Fibroblast of upper back skin (primary cell): ENCODE measurements at regions not wholly inside any gene's neighbourhood (a gene's known extent, or its start where the extent isn't known, plus 50 kb on each side); places are given as distances from the start of the nearest gene placed in this dataset.

ENCODE experiments used
- DNase-seq: peaks from one replicate; pipeline ENCODE4 v3.0.0-alpha.2; 2013

DNA sequence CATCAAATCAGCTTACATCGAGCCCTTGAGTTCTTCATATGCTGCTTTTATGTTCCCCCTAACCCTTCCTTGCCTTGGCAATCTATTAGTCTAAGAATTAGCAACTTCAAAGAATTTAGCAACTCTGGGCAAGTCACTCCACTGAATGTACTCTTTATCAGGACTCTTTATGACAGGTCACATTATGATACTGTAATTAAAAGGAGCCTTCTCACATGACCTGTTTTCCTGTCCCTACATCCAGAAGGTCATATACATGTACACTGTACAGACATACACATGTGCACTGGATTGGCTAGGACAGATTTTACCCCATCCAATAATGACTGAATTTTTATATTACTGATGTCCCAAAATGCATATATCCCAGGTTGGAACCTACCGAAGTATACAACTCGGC, 463.1 kb downstream of the SHQ1 start:
- DNase-seq: no peak

DNA sequence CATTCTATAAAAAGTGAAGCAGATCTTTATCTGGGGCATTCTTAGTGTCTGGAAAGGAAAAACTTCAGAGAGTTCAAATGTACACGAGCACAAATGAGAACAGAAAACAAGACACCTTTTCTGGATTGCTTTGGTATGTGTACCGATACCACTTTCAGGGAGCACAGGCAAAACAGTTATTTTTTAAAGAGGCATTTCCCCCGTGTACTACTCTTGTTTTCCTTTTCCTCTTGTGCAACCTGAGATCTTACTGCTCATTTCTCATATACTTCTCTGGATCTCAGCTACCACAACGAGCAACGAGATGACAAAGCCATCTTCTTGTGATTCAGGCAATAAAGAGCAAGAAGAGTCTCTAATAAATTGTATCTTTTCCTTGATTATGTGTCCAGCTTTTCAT, 463.6 kb downstream of the SHQ1 start:
- DNase-seq: no peak

- DNase-seq: no peak
Measured at GRCh38 chr3:72383883-72384282, 464.4 kb downstream of the SHQ1 start.

DNA sequence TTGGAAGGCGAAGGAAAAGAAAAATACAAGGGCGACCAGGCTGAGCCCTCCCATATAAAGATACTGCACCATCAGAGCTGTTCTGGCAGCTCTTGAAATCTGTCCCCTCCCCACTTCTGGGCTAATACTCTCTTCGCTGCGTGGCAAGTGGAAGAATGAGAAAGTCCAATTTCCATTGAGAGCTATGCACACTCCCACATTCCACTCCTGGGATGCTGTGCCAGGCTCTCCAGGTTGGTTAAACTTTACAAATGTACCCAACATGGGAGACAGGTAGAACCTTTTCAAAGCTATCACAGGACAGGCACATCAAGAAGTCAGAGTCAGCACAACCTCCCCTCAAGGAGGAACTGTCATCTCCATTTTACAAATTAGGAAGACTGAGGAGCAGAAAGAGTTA, 465.0 kb downstream of the SHQ1 start:
- DNase-seq: no peak

GRCh38 chr3:72382460-72382859, 465.8 kb downstream of the SHQ1 start:
- DNase-seq: no peak

GRCh38 chr3:72381584-72381983, 466.7 kb downstream of the SHQ1 start:
- DNase-seq: no peak

- DNase-seq: no peak
Measured at GRCh38 chr3:72380711-72381493, 467.3 kb downstream of the SHQ1 start.

- no peak for DNase-seq
Measured at GRCh38 chr3:72380193-72380592, 468.1 kb downstream of the SHQ1 start.

- DNase-seq: no peak
Measured at GRCh38 chr3:72379500-72380187, 468.6 kb downstream of the SHQ1 start.

DNA sequence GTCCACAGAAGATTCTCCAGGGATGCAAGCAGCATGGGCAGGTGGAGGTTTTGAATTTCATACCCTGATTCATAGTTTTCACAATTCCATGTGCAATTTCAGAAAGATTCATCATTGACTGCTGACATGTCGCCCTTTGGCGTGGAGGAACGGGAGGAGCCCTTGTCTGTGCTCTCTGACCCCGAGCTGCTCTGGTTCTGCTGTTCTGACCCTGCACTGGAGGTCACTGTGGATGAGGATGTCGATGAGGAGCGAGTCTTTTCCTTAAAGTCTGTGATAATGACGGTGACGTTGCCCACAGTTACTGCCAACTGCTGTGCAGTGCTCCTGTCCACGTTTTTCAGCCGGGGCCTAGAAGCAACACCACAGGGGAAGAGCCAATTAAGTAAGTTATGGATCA, 470.0 kb downstream of the SHQ1 start:
- DNase-seq: no peak

GRCh38 chr3:72376956-72377710, 471.1 kb downstream of the SHQ1 start:
- DNase-seq: no peak

DNA sequence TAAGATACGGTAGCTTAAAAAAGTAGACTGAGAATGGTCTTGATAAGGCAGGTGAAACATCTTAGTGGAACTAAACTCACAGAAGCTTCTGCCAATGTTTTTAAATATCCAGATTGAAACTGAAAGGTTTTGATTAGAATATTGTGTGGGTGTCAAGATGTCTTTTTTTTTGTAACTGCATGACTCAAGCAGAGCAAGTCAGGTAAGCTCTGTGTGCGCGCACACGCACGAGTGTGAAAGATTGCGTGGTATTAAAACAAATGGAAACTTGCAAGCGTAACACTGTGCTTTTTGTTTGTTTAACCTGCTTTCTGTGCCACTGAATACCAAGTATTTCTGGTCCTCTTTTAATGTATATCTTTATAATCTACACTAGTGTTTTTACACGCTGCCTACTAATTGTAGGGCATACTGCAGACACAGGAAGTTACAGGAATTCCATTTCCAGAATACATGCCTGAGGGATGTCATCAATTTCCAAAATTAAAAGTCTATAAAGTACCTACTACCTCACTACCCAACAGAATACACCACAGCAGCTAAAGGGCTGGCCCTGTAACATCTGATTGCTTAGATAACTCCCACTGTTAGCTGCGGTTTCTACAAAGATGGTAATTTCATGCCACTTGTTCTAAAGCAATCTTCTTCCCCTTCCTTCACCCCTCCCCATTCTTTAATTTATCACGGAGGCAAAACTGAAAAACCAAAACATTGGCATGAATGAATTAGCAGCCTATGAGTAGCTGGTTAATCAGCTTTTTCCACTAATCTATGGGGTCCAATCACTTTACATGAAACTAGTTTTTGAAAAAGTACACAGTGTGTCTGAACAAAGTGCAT, 472.8 kb downstream of the SHQ1 start:
- no peak for DNase-seq

DNA sequence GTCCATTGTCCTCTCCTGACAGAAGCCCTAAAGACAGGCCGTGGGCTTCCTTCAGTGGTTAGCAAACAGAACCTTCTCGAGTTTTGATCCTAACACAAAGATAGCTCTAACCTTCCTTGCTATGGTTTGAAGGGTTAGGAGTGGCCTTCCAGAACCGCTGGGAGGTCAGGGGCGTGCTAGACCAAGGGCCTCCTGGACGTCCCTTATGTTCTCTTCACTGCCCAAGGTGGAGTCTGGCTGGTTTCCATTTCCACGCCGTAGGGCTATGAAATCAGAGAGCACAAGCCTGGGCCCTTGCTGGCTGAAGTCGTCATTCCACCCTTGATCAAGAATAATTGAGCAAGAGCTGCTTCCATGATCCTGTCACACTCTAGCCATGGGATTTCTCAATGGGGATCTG, 475.1 kb downstream of the SHQ1 start:
- no peak for DNase-seq

- DNase-seq: no peak
Measured at GRCh38 chr3:72372161-72372560, 476.1 kb downstream of the SHQ1 start.

GRCh38 chr3:72371431-72371830, 476.8 kb downstream of the SHQ1 start:
- no peak for DNase-seq

DNA sequence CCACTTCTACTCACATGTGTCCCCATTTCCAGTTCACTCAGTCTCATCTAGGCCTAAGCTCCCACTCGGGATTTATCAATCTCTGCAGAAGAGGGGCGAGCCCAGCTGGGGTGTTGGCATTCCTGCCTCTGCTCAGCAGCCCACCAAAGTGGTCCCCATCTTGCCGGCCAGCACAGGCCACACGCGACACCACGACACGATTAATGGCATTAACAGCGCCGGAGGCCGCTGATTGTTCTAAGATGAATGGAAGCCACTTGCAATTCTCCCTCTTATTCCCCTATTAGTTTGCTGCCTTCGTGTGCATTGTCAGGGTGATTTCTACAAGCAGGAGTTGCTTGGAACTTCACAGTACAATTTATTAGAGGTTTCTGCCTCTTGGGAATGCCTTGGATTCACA, 477.3 kb downstream of the SHQ1 start:
- no peak for DNase-seq

DNA sequence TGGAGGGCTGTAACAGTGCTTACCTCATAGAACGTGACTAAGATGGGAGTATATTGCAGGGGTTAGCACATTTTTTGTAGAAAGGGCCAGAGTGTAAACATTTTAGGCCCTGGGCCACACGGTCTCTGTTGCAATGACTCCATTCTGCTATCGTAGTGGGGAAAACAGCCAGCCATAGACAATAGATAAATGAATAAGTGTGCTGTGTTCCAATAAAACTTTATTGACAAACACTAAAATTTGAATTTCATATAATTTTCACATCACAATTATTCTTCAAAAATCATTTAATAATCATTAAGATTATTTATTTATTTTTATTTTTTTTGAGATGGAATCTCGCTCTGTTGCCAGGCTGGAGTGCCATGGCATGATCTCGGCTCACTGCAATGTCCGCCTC, 478.6 kb downstream of the SHQ1 start:
- no peak for DNase-seq

DNA sequence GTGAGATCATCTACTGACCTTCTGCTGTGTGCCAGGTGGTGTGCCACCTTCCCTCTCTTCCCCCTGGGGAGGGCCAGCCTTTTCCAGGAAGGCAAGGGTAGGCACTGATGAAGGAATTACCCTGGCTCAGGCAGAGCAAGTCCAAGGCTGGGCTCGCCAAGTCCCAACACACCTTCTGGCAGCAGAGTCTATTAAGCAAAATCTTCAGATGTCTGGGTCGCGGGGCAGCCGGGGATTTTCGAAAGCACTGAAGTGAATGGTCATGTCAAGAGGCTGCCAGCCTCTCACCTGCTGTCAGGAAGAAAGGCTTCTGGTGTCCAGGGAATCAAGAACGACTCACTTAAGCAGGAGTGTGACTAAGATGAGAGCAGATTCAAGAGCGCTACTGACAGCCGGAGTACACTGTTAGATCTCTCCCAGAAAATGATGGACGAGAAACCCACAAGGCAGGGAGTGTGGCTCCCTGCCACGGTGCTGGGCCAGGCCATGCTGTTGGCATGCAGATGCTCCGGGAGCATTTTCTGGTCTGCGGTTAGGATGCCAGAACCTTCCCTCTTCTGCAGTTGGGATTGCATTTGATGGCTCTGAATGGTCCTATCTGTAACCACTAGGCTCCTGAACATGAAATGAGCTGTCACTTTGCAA, 479.8 kb downstream of the SHQ1 start:
- peak; percentile 44 for DNase-seq

DNA sequence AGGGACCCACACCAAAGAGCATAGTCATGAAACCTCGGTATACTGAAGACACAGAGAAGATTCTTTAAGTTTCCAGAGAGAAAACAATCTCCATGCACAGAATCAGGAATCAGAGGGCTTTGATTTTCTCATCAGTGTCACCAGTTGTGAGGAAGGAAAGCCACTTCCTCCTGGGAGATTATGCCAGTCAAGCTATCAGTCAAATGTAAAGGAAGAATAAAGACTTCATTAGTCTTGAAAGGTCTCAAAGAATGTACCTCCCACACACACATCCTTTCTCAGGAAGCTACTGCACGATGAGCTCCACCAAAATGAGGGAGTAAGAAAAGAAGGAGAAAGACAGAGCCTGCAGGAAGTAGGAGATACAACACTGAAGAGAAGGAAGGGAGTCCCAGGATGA, 486.3 kb downstream of the SHQ1 start:
- no peak for DNase-seq

DNA sequence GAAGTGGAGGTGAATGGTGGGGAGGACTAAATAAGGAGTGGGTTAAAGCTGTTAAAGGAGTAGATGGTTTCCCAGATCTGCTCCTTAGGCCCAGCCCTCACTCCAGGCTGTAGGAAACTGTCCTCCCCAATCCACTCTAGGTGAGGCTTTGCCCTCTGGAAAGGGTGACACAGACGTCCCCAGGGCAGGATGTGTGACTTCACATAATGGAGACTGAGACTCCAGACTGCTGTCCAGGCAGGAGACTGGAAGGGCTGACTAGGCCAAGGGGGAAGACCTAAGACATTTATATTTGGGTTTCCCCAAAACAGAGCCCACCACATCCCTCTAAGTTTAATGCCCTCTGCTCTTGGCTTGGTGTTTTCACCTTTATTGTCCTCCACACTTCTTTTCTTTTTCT, 488.5 kb downstream of the SHQ1 start:
- no peak for DNase-seq

- no peak for DNase-seq
Measured at GRCh38 chr3:72355168-72355567, 493.1 kb downstream of the SHQ1 start.

DNA sequence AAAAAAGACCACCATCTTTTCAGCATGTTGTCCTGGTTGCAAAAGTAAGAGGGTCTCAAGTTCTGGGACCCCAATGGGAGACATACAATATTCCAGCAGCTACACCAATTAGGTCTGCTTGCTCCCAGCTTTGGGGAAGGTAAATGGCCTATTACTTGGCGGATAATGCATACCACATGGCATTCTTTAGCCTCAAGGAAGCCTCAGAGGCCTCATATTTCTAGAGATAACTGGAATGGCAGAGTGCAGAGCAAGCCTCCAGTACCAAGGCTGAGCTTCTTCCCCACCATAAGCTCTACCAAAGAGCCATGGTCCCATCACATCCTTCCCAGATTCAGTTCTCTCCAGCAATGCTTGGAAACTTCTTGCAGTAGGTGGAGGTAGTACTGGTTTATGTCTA, 493.8 kb downstream of the SHQ1 start:
- DNase-seq: peak; percentile 39
